CD4-positive, CD25-positive, alpha-beta regulatory T cell (primary cell): ENCODE measurements at regions not wholly inside any gene's neighbourhood (a gene's known extent, or its start where the extent isn't known, plus 50 kb on each side); places are given as distances from the start of the nearest gene placed in this dataset.

Experiments
- ATAC-seq, 2 donors: fragments of 150-1000 bp; cut with Tn5 transposase; one replicate each; pipeline ENCODE4 v1.10.0; 2021; ENCODE audit warnings: low read depth in 2 of 2, moderate number of reproducible peaks in 2 of 2, moderate library complexity in 1 of 2
- DNase-seq, 3 donors: peaks; one replicate each; pipeline versions ENCODE4 v3.0.0 to v3.0.0-alpha.2; 2012 to 2022; ENCODE audit warnings: mixed read lengths in 1 of 3
- H3K27ac ChIP-seq: one replicate; pipeline ENCODE4 v1.7.0; 2013; ENCODE audit warnings: mild to moderate bottlenecking, low read length; ENCODE audit not compliant: insufficient read depth, poor library complexity, severe bottlenecking
- H3K27me3 ChIP-seq: one replicate; pipeline ENCODE4 v1.7.0; 2013; ENCODE audit warnings: low read length; ENCODE audit not compliant: control insufficient read depth, insufficient read depth
- H3K36me3 ChIP-seq: one replicate; pipeline ENCODE4 v1.7.0; 2013; ENCODE audit warnings: mild to moderate bottlenecking, low read length, moderate library complexity; ENCODE audit not compliant: control insufficient read depth, insufficient read depth
- H3K4me1 ChIP-seq: 2 replicates; pipeline ENCODE4 v1.7.0; 2013; ENCODE audit warnings: mild to moderate bottlenecking, low read length; ENCODE audit not compliant: insufficient read depth, control insufficient read depth, poor library complexity, severe bottlenecking
- H3K4me3 ChIP-seq: one replicate; pipeline ENCODE4 v1.7.0; 2013; ENCODE audit warnings: low read depth, mild to moderate bottlenecking, low read length, moderate library complexity
- H3K9me3 ChIP-seq, 2 experiments: 1 replicate in 1 of 2; 2 replicates in 1 of 2; pipeline ENCODE4 v1.7.0; 2013; ENCODE audit warnings: low read length in 2 of 2, mild to moderate bottlenecking in 1 of 2, moderate library complexity in 1 of 2; ENCODE audit not compliant: control insufficient read depth in 2 of 2
- H3K27ac Mint-ChIP-seq, 3 donors: one replicate each; pipeline ENCODE4 v1.8.0; 2020 to 2022; ENCODE audit warnings: mild to moderate bottlenecking in 3 of 3, mixed read lengths in 3 of 3, moderate library complexity in 2 of 3
- H3K27me3 Mint-ChIP-seq: one replicate; pipeline ENCODE4 v1.8.0; 2022; ENCODE audit warnings: mild to moderate bottlenecking, mixed read lengths
- H3K36me3 Mint-ChIP-seq: one replicate; pipeline ENCODE4 v1.8.0; 2020; ENCODE audit warnings: mixed read lengths
- H3K4me1 Mint-ChIP-seq, 4 donors: one replicate each; pipeline ENCODE4 v1.8.0; 2020 to 2022; ENCODE audit warnings: mixed read lengths in 4 of 4, mild to moderate bottlenecking in 1 of 4
- H3K4me3 Mint-ChIP-seq, 4 donors: one replicate each; pipeline ENCODE4 v1.8.0; 2020 to 2022; ENCODE audit warnings: mild to moderate bottlenecking in 4 of 4, mixed read lengths in 4 of 4, moderate library complexity in 3 of 4
- H3K9me3 Mint-ChIP-seq, 7 donors: one replicate each; pipeline ENCODE4 v1.8.0; 2020 to 2022; ENCODE audit warnings: mixed read lengths in 7 of 7, mild to moderate bottlenecking in 3 of 7, moderate library complexity in 2 of 7

- no peak overlapping the region for H3K27ac Mint-ChIP-seq
- no peaks in the 10 kb centered on the region for H3K27me3 ChIP-seq
- H3K27ac ChIP-seq = no peak overlapping the region
- H3K4me3 Mint-ChIP-seq = no peak overlapping the region
- H3K4me1 Mint-ChIP-seq = no peaks in the 10 kb centered on the region
- no peaks in the 10 kb centered on the region for H3K9me3 ChIP-seq
- no peak for ATAC-seq
- H3K4me3 ChIP-seq = no peak overlapping the region
- no peak for DNase-seq
- no peaks in the 10 kb centered on the region for H3K36me3 Mint-ChIP-seq
- peaks cover 0 to 5% (median 0%) of the 10 kb centered on the region in 7 donors for H3K9me3 Mint-ChIP-seq
- H3K4me1 ChIP-seq = no peaks in the 10 kb centered on the region
- peaks cover 14% of the 10 kb centered on the region for H3K27me3 Mint-ChIP-seq
- H3K36me3 ChIP-seq = no peaks in the 10 kb centered on the region
Observed at GRCh38 chrX:936979-937769, 275.3 kb downstream of the CRLF2 start.

- Histone ChIP-seq H3K27me3 (no peaks in the 10 kb centered on the region), H3K9me3 (no peaks in the 10 kb centered on the region), H3K4me1 (no peaks in the 10 kb centered on the region), H3K4me3 (no peak overlapping the region), H3K36me3 (no peaks in the 10 kb centered on the region), H3K27ac (no peak overlapping the region)
- ATAC-seq (no peak), DNase-seq (no peak)
- peaks cover 4% of the 10 kb centered on the region for H3K27me3 Mint-ChIP-seq
- H3K27ac Mint-ChIP-seq = no peak overlapping the region
- H3K4me3 Mint-ChIP-seq = no peak overlapping the region
- peaks cover 0 to 4% (median 0%) of the 10 kb centered on the region in 7 donors for H3K9me3 Mint-ChIP-seq
- no peaks in the 10 kb centered on the region for H3K36me3 Mint-ChIP-seq
- H3K4me1 Mint-ChIP-seq = no peaks in the 10 kb centered on the region
Observed at GRCh38 chrX:933611-934010, 278.8 kb downstream of the CRLF2 start.

GRCh38 chrX:928606-929005 is 283.8 kb downstream of the CRLF2 start:
- Mint-ChIP-seq H3K36me3 (no peaks in the 10 kb centered on the region), H3K27me3 (no peaks in the 10 kb centered on the region)
- ATAC-seq = no peak

GRCh38 chrX:926991-927390 is 285.5 kb downstream of the CRLF2 start:
- Histone ChIP-seq H3K9me3 (no peaks in the 10 kb centered on the region), H3K4me1 (no peaks in the 10 kb centered on the region), H3K27me3 (no peaks in the 10 kb centered on the region), H3K36me3 (no peaks in the 10 kb centered on the region), H3K4me3 (no peak overlapping the region), H3K27ac (no peak overlapping the region)
- no peak overlapping the region for H3K4me3 Mint-ChIP-seq
- H3K9me3 Mint-ChIP-seq = peaks cover 0 to 4% (median 0%) of the 10 kb centered on the region in 7 donors
- DNase-seq (no peak), ATAC-seq (no peak)
- H3K27me3 Mint-ChIP-seq = no peaks in the 10 kb centered on the region
- no peaks in the 10 kb centered on the region for H3K36me3 Mint-ChIP-seq
- no peaks in the 10 kb centered on the region for H3K4me1 Mint-ChIP-seq
- H3K27ac Mint-ChIP-seq = no peak overlapping the region

More at GRCh38 chrX:928606-929005, 283.8 kb downstream of the CRLF2 start:
- no peak for DNase-seq
- Histone ChIP-seq H3K4me1 (no peaks in the 10 kb centered on the region), H3K4me3 (no peak overlapping the region), H3K36me3 (no peaks in the 10 kb centered on the region), H3K9me3 (no peaks in the 10 kb centered on the region), H3K27ac (no peak overlapping the region), H3K27me3 (no peaks in the 10 kb centered on the region)
- H3K9me3 Mint-ChIP-seq = peaks cover 0 to 4% (median 0%) of the 10 kb centered on the region in 7 donors
- H3K27ac Mint-ChIP-seq = no peak overlapping the region
- H3K4me1 Mint-ChIP-seq = no peaks in the 10 kb centered on the region
- H3K4me3 Mint-ChIP-seq = no peak overlapping the region

GRCh38 chrX:926070-926469 is 286.4 kb downstream of the CRLF2 start:
- Histone ChIP-seq H3K36me3 (no peaks in the 10 kb centered on the region), H3K9me3 (no peaks in the 10 kb centered on the region), H3K4me1 (no peaks in the 10 kb centered on the region), H3K27ac (no peak overlapping the region), H3K27me3 (no peaks in the 10 kb centered on the region), H3K4me3 (no peak overlapping the region)
- Mint-ChIP-seq H3K36me3 (no peaks in the 10 kb centered on the region), H3K4me3 (no peak overlapping the region), H3K27me3 (no peaks in the 10 kb centered on the region), H3K4me1 (no peaks in the 10 kb centered on the region), H3K27ac (no peak overlapping the region), H3K9me3 (peaks cover 0 to 3% (median 0%) of the 10 kb centered on the region in 7 donors)
- DNase-seq = no peak
- ATAC-seq = no peak

GRCh38 chrX:925652-926061 is 286.8 kb downstream of the CRLF2 start:
- no peaks in the 10 kb centered on the region for H3K4me1 ChIP-seq
- H3K9me3 ChIP-seq = no peaks in the 10 kb centered on the region
- no peaks in the 10 kb centered on the region for H3K4me1 Mint-ChIP-seq
- no peaks in the 10 kb centered on the region for H3K36me3 ChIP-seq
- H3K27me3 Mint-ChIP-seq = no peaks in the 10 kb centered on the region
- H3K36me3 Mint-ChIP-seq = no peaks in the 10 kb centered on the region
- no peak overlapping the region for H3K27ac ChIP-seq
- no peaks in the 10 kb centered on the region for H3K27me3 ChIP-seq
- DNase-seq = no peak
- H3K9me3 Mint-ChIP-seq = peaks cover 0 to 2% (median 0%) of the 10 kb centered on the region in 7 donors
- no peak for ATAC-seq
- H3K4me3 ChIP-seq = no peak overlapping the region
- no peak overlapping the region for H3K4me3 Mint-ChIP-seq
- H3K27ac Mint-ChIP-seq = no peak overlapping the region

- H3K9me3 Mint-ChIP-seq = no peaks in the 10 kb centered on the region
- DNase-seq = no peak
Observed at GRCh38 chrX:925094-925493, 287.4 kb downstream of the CRLF2 start.

GRCh38 chrX:924017-924416 is 288.4 kb downstream of the CRLF2 start:
- Histone ChIP-seq H3K4me3 (no peak overlapping the region), H3K36me3 (no peaks in the 10 kb centered on the region), H3K9me3 (no peaks in the 10 kb centered on the region), H3K4me1 (no peaks in the 10 kb centered on the region), H3K27me3 (no peaks in the 10 kb centered on the region), H3K27ac (no peak overlapping the region)
- DNase-seq (no peak), ATAC-seq (no peak)
- Mint-ChIP-seq H3K9me3 (no peaks in the 10 kb centered on the region), H3K27ac (no peak overlapping the region), H3K4me3 (no peak overlapping the region), H3K27me3 (no peaks in the 10 kb centered on the region), H3K4me1 (no peaks in the 10 kb centered on the region), H3K36me3 (no peaks in the 10 kb centered on the region)

More at GRCh38 chrX:925094-925493, 287.4 kb downstream of the CRLF2 start:
- no peaks in the 10 kb centered on the region for H3K36me3 Mint-ChIP-seq
- no peak for ATAC-seq
- no peak overlapping the region for H3K27ac ChIP-seq
- H3K36me3 ChIP-seq = no peaks in the 10 kb centered on the region
- H3K27me3 Mint-ChIP-seq = no peaks in the 10 kb centered on the region
- no peaks in the 10 kb centered on the region for H3K4me1 Mint-ChIP-seq
- no peaks in the 10 kb centered on the region for H3K9me3 ChIP-seq
- no peak overlapping the region for H3K27ac Mint-ChIP-seq
- H3K4me3 Mint-ChIP-seq = no peak overlapping the region
- no peak overlapping the region for H3K4me3 ChIP-seq
- no peaks in the 10 kb centered on the region for H3K4me1 ChIP-seq
- H3K27me3 ChIP-seq = no peaks in the 10 kb centered on the region
